DOHH2 (cell line): ENCODE measurements at regions not wholly inside any gene's neighbourhood (a gene's known extent, or its start where the extent isn't known, plus 50 kb on each side); places are given as distances from the start of the nearest gene placed in this dataset.

ENCODE experiments used
- EZH2phosphoT487 ChIP-seq: fragments of 200-600 bp; sonication (generic); IDR thresholded peaks from 2 replicates; pipeline ENCODE4 v1.6.1; 2017; ENCODE audit warnings: borderline replicate concordance, mild to moderate bottlenecking, antibody characterized with exemption, low read length, moderate library complexity, mixed read lengths
- TF ChIP-seq, protein P1 (sequence below): fragments of 200-600 bp; sonication (generic); IDR thresholded peaks from one replicate; pipeline ENCODE4 v1.5.1; 2014; ENCODE audit warnings: antibody characterized with exemption, mild to moderate bottlenecking, low read depth, low read length; ENCODE audit not compliant: poor library complexity, severe bottlenecking

DNA sequence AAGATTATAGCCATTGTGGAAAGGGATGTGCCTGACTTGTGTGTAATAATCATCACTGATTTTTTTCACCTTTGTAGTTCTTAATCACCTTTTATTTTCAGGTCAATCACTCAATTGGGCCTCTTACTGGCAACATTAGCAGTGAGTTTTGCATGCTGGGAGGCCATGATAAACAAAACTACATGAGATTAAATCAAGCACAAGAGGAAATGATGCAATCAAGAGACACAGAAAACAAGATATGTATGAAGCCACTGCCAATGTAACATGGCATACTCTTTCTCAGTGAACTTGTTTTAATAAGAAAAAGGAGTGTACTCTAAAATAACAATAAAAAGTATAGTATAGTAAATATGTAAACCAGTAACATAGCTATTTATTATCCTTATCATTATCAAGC lies 69.9 kb upstream of the FSIP2 start:
- TF ChIP-seq, protein P1, sequence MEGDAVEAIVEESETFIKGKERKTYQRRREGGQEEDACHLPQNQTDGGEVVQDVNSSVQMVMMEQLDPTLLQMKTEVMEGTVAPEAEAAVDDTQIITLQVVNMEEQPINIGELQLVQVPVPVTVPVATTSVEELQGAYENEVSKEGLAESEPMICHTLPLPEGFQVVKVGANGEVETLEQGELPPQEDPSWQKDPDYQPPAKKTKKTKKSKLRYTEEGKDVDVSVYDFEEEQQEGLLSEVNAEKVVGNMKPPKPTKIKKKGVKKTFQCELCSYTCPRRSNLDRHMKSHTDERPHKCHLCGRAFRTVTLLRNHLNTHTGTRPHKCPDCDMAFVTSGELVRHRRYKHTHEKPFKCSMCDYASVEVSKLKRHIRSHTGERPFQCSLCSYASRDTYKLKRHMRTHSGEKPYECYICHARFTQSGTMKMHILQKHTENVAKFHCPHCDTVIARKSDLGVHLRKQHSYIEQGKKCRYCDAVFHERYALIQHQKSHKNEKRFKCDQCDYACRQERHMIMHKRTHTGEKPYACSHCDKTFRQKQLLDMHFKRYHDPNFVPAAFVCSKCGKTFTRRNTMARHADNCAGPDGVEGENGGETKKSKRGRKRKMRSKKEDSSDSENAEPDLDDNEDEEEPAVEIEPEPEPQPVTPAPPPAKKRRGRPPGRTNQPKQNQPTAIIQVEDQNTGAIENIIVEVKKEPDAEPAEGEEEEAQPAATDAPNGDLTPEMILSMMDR = no peak
- TF ChIP-seq EZH2phosphoT487 = no peak
